K562 (cell line): ENCODE measurements at regions not wholly inside any gene's neighbourhood (a gene's known extent, or its start where the extent isn't known, plus 50 kb on each side); places are given as distances from the start of the nearest gene placed in this dataset.

Source experiments
- ATAC-seq: fragments of 200-7000 bp; cut with Tn5 transposase; 3 replicates; pipeline ENCODE4 v1.9.1; 2020; ENCODE audit warnings: moderate library complexity
- BruUV-seq: library from RNA; stranded (reverse); fragments of 400-500 nt; replicated peaks from 2 replicates; lab custom pipeline; 2021; lab: Mats Ljungman, UMichigan
- CTCF ChIA-PET: fragments of 300-600 bp; formaldehyde crosslinking; extraction: SDS; loops from one replicate; lab custom pipeline; 2021; ENCODE audit warnings: low intra/inter-chr PET ratio; lab: Yijun Ruan, JAX
- POLR2A ChIA-PET: fragments of 300-600, 350-650 bp; sonication (Branson Sonifier 250); formaldehyde crosslinking; extraction: SDS; loops from one replicate; lab custom pipeline; 2021; ENCODE audit warnings: antibody characterized with exemption, inconsistent platforms; lab: Yijun Ruan, JAX
- DNase-seq, 4 experiments: peaks; one replicate each; pipeline versions ENCODE4 v3.0.0 to v3.0.0-alpha.2; 2011 to 2018; ENCODE audit warnings: low spot score in 3 of 4, mixed read lengths in 3 of 4; ENCODE audit errors: extremely low read depth in 1 of 4
- FAIRE-seq: peaks from 2 replicates; lab custom pipeline; 2011; peaks lifted over from hg19 to GRCh38; lab: Jason Lieb, UNC
- H2AFZ ChIP-seq: 2 replicates; pipeline ENCODE4 v1.6.0; 2011; ENCODE audit warnings: low read depth, low read length, control low read depth, inconsistent platforms
- H3K27ac ChIP-seq: fragments of 200-600 bp; 3 replicates; pipeline ENCODE4 v1.8.0; 2011; ENCODE audit warnings: low read depth, mild to moderate bottlenecking, control low read depth, inconsistent platforms, low read length, moderate library complexity, mixed read lengths; ENCODE audit errors: extremely low read depth
- H3K27me3 ChIP-seq, 2 experiments: fragments of 300-600 bp in 1 of 2; 2 replicates in 1 of 2; 3 replicates in 1 of 2; pipeline versions ENCODE4 v1.6.0 to v1.8.0; 2011; ENCODE audit warnings: inconsistent platforms in 2 of 2, low read length in 2 of 2, mild to moderate bottlenecking in 1 of 2, mixed read lengths in 1 of 2, moderate library complexity in 1 of 2; ENCODE audit not compliant: control insufficient read depth in 2 of 2, insufficient read depth in 2 of 2
- H3K36me3 ChIP-seq: fragments of 300-600 bp; 3 replicates; pipeline ENCODE4 v1.8.0; 2011; ENCODE audit warnings: mild to moderate bottlenecking, low read length, inconsistent platforms; ENCODE audit not compliant: control insufficient read depth, insufficient read depth
- H3K4me1 ChIP-seq, 2 experiments: fragments of 200-600 bp in 1 of 2; replicated peaks in 1 of 2; 2 replicates in 1 of 2; 3 replicates in 1 of 2; pipeline versions ENCODE4 v1.5.1 to v1.8.0; 2011; ENCODE audit warnings: inconsistent platforms in 2 of 2, low read length in 2 of 2, mild to moderate bottlenecking in 1 of 2, mixed read lengths in 1 of 2, moderate library complexity in 1 of 2; ENCODE audit not compliant: control insufficient read depth in 2 of 2, insufficient read depth in 2 of 2
- H3K4me2 ChIP-seq: 2 replicates; pipeline ENCODE4 v1.6.1; 2011; ENCODE audit warnings: low read length, control low read depth, inconsistent platforms, mixed read lengths; ENCODE audit not compliant: insufficient read depth
- H3K4me3 ChIP-seq: fragments of 200-600 bp; sonication (generic), shearing (Covaris generic); 2 replicates; pipeline ENCODE4 v1.5.1; 2016; ENCODE audit warnings: control low read depth, inconsistent platforms
- H3K79me2 ChIP-seq: fragments of 200-600 bp; 3 replicates; pipeline ENCODE4 v1.8.0; 2011; ENCODE audit warnings: low read length, inconsistent platforms; ENCODE audit not compliant: control insufficient read depth, insufficient read depth
- H3K9ac ChIP-seq, 2 experiments: 2 replicates each; pipeline versions ENCODE4 v1.6.0 to v1.6.1; 2011; ENCODE audit warnings: low read depth in 2 of 2, low read length in 2 of 2, control low read depth in 1 of 2, inconsistent platforms in 1 of 2, mild to moderate bottlenecking in 1 of 2, mixed read lengths in 1 of 2; ENCODE audit not compliant: insufficient read depth in 1 of 2
- H3K9me1 ChIP-seq: one replicate; pipeline ENCODE4 v1.6.0; 2011; ENCODE audit warnings: inconsistent platforms, mild to moderate bottlenecking, low read length, moderate library complexity; ENCODE audit not compliant: control insufficient read depth, insufficient read depth
- H3K9me3 ChIP-seq: replicated peaks from 2 replicates; pipeline ENCODE4 v1.5.1; 2011; ENCODE audit warnings: low read depth, low read length, inconsistent platforms; ENCODE audit not compliant: control insufficient read depth, insufficient read depth
- H4K20me1 ChIP-seq: replicated peaks from 2 replicates; pipeline ENCODE4 v1.6.1; 2011; ENCODE audit warnings: low read length, inconsistent platforms, mixed read lengths; ENCODE audit not compliant: control insufficient read depth, insufficient read depth
- ADNP ChIP-seq: fragments of 200-800 bp; sonication (Bioruptor generic); IDR thresholded peaks from 2 replicates; pipeline ENCODE4 v1.6.1; 2016; ENCODE audit warnings: missing genetic modification characterization, missing compliant biosample characterization
- DPF2 ChIP-seq: fragments of 450-650 bp; IDR thresholded peaks from 2 replicates; pipeline ENCODE4 v1.6.1; 2016
- GABPB1 ChIP-seq: sonication (generic); formaldehyde crosslinking; IDR thresholded peaks from 2 replicates; pipeline ENCODE4 v1.8.0; 2022; ENCODE audit warnings: mild to moderate bottlenecking, missing genetic modification reagents
- JUND ChIP-seq, 2 experiments: IDR thresholded peaks; 2 replicates in 1 of 2; 3 replicates in 1 of 2; pipeline ENCODE4 v1.6.1; 2011; ENCODE audit warnings: borderline replicate concordance in 2 of 2, low read depth in 2 of 2, low read length in 2 of 2, improper control_type of control experiment in 1 of 2, missing biosample characterization in 1 of 2, missing genetic modification characterization in 1 of 2, missing genetic modification reagents in 1 of 2
- POLR2B ChIP-seq: fragments of 450-650 bp; IDR thresholded peaks from 2 replicates; pipeline ENCODE4 v1.6.1; 2018; ENCODE audit warnings: low read depth; ENCODE audit not compliant: partially characterized antibody
- STAT5A ChIP-seq: IDR thresholded peaks from 2 replicates; pipeline ENCODE4 v1.6.1; 2012; ENCODE audit warnings: low read length, inconsistent platforms, borderline replicate concordance
- TARDBP ChIP-seq: fragments of 450-650 bp; IDR thresholded peaks from 2 replicates; pipeline ENCODE4 v1.6.1; 2016
- TCF7L2 ChIP-seq: fragments of 150-350 bp; IDR thresholded peaks from 2 replicates; pipeline ENCODE4 v1.6.1; 2016; ENCODE audit warnings: low read depth, mild to moderate bottlenecking, low read length, moderate library complexity
- ZBTB2 ChIP-seq: fragments of 450-650 bp; IDR thresholded peaks from 2 replicates; pipeline ENCODE4 v1.6.1; 2016; ENCODE audit warnings: antibody characterized with exemption
- ZBTB7A ChIP-seq: IDR thresholded peaks from 2 replicates; pipeline ENCODE4 v1.6.1; 2011; ENCODE audit warnings: low read depth, mild to moderate bottlenecking, low read length, moderate library complexity, borderline replicate concordance; ENCODE audit not compliant: control insufficient read depth
- ZHX1 ChIP-seq: fragments of 150-350 bp; conservative IDR thresholded peaks from 2 replicates; pipeline ENCODE4 v1.6.1; 2014; ENCODE audit warnings: low read length
- ZKSCAN3 ChIP-seq: fragments of 250-450 bp; sonication (Bioruptor Pico); IDR thresholded peaks from 2 replicates; pipeline ENCODE4 v1.4.0; 2020
- ZNF316 ChIP-seq: fragments of 450-650 bp; IDR thresholded peaks from 2 replicates; pipeline ENCODE4 v1.6.1; 2016
- ZNF41 ChIP-seq: fragments of 250-450 bp; sonication (Bioruptor Pico); conservative IDR thresholded peaks from 2 replicates; pipeline ENCODE4 v1.4.0; 2020; ENCODE audit warnings: mild to moderate bottlenecking
- ZNF449 ChIP-seq: fragments of 250-450 bp; sonication (Bioruptor Pico); IDR thresholded peaks from 2 replicates; pipeline ENCODE4 v1.8.0; 2022; ENCODE audit warnings: moderate library complexity, mild to moderate bottlenecking, inconsistent platforms
- ZSCAN29 ChIP-seq: fragments of 450-650 bp; IDR thresholded peaks from 2 replicates; pipeline ENCODE4 v1.6.1; 2017
- WGBS: fragments of 100-300 bp; shearing (Covaris generic); methylation state at CpG from one replicate; pipeline ENCODE4 v1.1.6; 2016; ENCODE audit warnings: low coverage, mixed read lengths; ENCODE audit not compliant: insufficient coverage; ENCODE audit errors: missing lambda C conversion rate; 5-methylcytosine and 5-hydroxymethylcytosine counted together
- in situ Hi-C: fragments of 300-500 bp; cut with MboI; formaldehyde crosslinking; loops from 4 replicates; pipeline ENCODE4 v1.15.0; 2018; ENCODE audit warnings: inconsistent platforms, mixed read lengths
- intact Hi-C: fragments of 100-400 bp; cut with micrococcal nuclease; formaldehyde crosslinking; loops from 2 replicates; pipeline ENCODE4 v1.14.2; 2022
- TF ChIP-seq, protein P1 (sequence below): fragments of 250-450 bp; sonication (Bioruptor Pico); IDR thresholded peaks from 2 replicates; pipeline ENCODE4 v1.5.1; 2021; ENCODE audit warnings: mild to moderate bottlenecking

GRCh38 chr11:93268287-93269040 is 62.1 kb upstream of the DEUP1 start:
- no peak overlapping the region for H3K9ac ChIP-seq
- H3K4me3 ChIP-seq: no peak overlapping the region
- H3K27me3 ChIP-seq: peaks cover 0 to 1% of the 10 kb centered on the region in 2 experiments; a peak in 1 of 5 replicates
- H3K36me3 ChIP-seq: no peaks in the 10 kb centered on the region
- H3K9me3 ChIP-seq: no peaks in the 10 kb centered on the region
- ATAC-seq: no peak
- H3K79me2 ChIP-seq: no peaks in the 10 kb centered on the region
- BruUV-seq: no TSS peak
- 1% methylated on average over 6 of the region's 6 CpGs for WGBS
- in situ Hi-C loops (no loop called here), intact Hi-C loops (no loop called here)
- H2AFZ ChIP-seq: no peak overlapping the region
- CTCF ChIA-PET: no interaction called here
- no peak for FAIRE-seq
- H3K27ac ChIP-seq: no peak overlapping the region
- H4K20me1 ChIP-seq: no peaks in the 10 kb centered on the region
- POLR2A ChIA-PET: no interaction called here
- no peak overlapping the region for H3K4me2 ChIP-seq
- no peaks in the 10 kb centered on the region for H3K9me1 ChIP-seq
- no peak for DNase-seq
- no peaks in the 10 kb centered on the region for H3K4me1 ChIP-seq
- TF ChIP-seq TCF7L2 (no peak), TARDBP (no peak), ADNP (tag) (no peak), POLR2B (no peak), ZBTB7A (no peak), ZNF449 (CRISPR knock-in tag) (no peak), ZKSCAN3 (no peak), DPF2 (no peak), ZBTB2 (no peak), STAT5A (no peak), ZHX1 (no peak), ZNF41 (CRISPR knock-in tag) (no peak), ZNF316 (no peak), ZSCAN29 (no peak), GABPB1 (no peak), JUND (IDR thresholded peaks at IDR 0.05; ENCODE audit: borderline replicate concordance, low read depth, low read length) (no peak), JUND (tag; IDR thresholded peaks at IDR 0.05; ENCODE audit: borderline replicate concordance, low read depth, low read length) (no peak)
- TF ChIP-seq, protein P1, sequence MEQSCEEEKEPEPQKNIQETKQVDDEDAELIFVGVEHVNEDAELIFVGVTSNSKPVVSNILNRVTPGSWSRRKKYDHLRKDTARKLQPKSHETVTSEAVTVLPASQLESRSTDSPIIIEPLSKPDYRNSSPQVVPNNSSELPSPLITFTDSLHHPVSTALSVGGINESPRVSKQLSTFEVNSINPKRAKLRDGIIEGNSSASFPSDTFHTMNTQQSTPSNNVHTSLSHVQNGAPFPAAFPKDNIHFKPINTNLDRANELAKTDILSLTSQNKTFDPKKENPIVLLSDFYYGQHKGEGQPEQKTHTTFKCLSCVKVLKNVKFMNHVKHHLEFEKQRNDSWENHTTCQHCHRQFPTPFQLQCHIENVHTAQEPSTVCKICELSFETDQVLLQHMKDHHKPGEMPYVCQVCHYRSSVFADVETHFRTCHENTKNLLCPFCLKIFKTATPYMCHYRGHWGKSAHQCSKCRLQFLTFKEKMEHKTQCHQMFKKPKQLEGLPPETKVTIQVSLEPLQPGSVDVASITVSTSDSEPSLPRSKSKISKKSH (CRISPR knock-in tag): no peak
